ENCODE measurements at regions not wholly inside any gene's neighbourhood (a gene's known extent, or its start where the extent isn't known, plus 50 kb on each side); places are given as distances from the start of the nearest gene placed in this dataset.

GRCh38 chr12:47422611-47423010 is 283.2 kb downstream of the RPAP3 start:
- TF ChIP-seq, protein P1, sequence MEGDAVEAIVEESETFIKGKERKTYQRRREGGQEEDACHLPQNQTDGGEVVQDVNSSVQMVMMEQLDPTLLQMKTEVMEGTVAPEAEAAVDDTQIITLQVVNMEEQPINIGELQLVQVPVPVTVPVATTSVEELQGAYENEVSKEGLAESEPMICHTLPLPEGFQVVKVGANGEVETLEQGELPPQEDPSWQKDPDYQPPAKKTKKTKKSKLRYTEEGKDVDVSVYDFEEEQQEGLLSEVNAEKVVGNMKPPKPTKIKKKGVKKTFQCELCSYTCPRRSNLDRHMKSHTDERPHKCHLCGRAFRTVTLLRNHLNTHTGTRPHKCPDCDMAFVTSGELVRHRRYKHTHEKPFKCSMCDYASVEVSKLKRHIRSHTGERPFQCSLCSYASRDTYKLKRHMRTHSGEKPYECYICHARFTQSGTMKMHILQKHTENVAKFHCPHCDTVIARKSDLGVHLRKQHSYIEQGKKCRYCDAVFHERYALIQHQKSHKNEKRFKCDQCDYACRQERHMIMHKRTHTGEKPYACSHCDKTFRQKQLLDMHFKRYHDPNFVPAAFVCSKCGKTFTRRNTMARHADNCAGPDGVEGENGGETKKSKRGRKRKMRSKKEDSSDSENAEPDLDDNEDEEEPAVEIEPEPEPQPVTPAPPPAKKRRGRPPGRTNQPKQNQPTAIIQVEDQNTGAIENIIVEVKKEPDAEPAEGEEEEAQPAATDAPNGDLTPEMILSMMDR (IDR thresholded peaks at IDR 0.05) = no peak
- no peak for TF ChIP-seq ZFX (IDR thresholded peaks at IDR 0.05; ENCODE audit: borderline replicate concordance)
